ENCODE measurements at regions not wholly inside any gene's neighbourhood (a gene's known extent, or its start where the extent isn't known, plus 50 kb on each side); places are given as distances from the start of the nearest gene placed in this dataset.

GRCh38 chr4:160233141-160233540 is 1130.3 kb downstream of the RAPGEF2 start:
- DNase-seq (no peak), ATAC-seq (no peak)
- Histone ChIP-seq H3K4me1 (no peaks in the 10 kb centered on the region), H3K27me3 (no peaks in the 10 kb centered on the region), H3K9me3 (no peaks in the 10 kb centered on the region), H3K4me3 (no peak overlapping the region), H3K36me3 (no peaks in the 10 kb centered on the region), H3K27ac (no peak overlapping the region)
- TF ChIP-seq, protein P1, sequence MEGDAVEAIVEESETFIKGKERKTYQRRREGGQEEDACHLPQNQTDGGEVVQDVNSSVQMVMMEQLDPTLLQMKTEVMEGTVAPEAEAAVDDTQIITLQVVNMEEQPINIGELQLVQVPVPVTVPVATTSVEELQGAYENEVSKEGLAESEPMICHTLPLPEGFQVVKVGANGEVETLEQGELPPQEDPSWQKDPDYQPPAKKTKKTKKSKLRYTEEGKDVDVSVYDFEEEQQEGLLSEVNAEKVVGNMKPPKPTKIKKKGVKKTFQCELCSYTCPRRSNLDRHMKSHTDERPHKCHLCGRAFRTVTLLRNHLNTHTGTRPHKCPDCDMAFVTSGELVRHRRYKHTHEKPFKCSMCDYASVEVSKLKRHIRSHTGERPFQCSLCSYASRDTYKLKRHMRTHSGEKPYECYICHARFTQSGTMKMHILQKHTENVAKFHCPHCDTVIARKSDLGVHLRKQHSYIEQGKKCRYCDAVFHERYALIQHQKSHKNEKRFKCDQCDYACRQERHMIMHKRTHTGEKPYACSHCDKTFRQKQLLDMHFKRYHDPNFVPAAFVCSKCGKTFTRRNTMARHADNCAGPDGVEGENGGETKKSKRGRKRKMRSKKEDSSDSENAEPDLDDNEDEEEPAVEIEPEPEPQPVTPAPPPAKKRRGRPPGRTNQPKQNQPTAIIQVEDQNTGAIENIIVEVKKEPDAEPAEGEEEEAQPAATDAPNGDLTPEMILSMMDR (IDR thresholded peaks at IDR 0.05), result no peak
- 61 to 68% methylated on average over 3 of the region's 3 CpGs for WGBS, 2 donors
- intact Hi-C loops (cut with DNase I), result no loop called here

DNA sequence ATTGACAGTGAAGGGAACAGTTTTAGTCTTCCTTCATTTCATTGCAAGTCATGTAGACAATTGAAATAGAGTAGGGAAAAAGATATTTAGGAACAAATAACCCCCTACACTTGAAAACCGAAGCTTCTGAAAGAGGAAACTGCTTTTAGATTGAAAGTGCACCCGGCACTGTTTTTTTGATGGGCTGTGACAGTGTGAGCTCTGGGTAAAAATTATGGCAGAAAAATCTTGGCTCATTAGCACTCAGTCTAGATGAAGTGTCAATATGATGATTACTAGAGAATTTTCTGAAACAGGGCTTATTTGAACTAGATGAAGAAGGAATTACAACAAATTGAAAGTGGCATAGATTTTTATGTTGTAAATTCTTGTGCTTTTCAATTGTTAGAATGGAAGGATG is 1132.4 kb downstream of the RAPGEF2 start:
- Histone ChIP-seq H3K36me3 (no peaks in the 10 kb centered on the region), H3K9me3 (peaks cover 0 to 15% (median 0%) of the 10 kb centered on the region in 11 donors), H3K4me3 (no peak overlapping the region), H3K27me3 (no peaks in the 10 kb centered on the region), H3K4me1 (no peaks in the 10 kb centered on the region), H3K27ac (no peak overlapping the region)
- intact Hi-C loops (cut with DNase I), result no loop called here
- DNase-seq, result no peak
- WGBS, 2 donors, result 67 to 71% methylated on average over 2 of the region's 2 CpGs
- no peak for ATAC-seq
- TF ChIP-seq, protein P1 (IDR thresholded peaks at IDR 0.05), result no peak

GRCh38 chr4:160235771-160236170 is 1132.9 kb downstream of the RAPGEF2 start:
- no peak overlapping the region for H3K27ac ChIP-seq
- intact Hi-C loops (cut with DNase I), result no loop called here
- no peaks in the 10 kb centered on the region for H3K27me3 ChIP-seq
- no peak overlapping the region for H3K4me3 ChIP-seq
- no peaks in the 10 kb centered on the region for H3K36me3 ChIP-seq
- ATAC-seq (no peak), DNase-seq (no peak)
- H3K9me3 ChIP-seq, result peaks cover 0 to 18% (median 4%) of the 10 kb centered on the region in 11 donors
- no peaks in the 10 kb centered on the region for H3K4me1 ChIP-seq
- TF ChIP-seq, protein P1 (IDR thresholded peaks at IDR 0.05), result no peak

- ATAC-seq, result no peak
- 75 to 85% methylated on average over 1 of the region's 1 CpG for WGBS, 2 donors
Observed at GRCh38 chr4:160238790-160239189, 1135.9 kb downstream of the RAPGEF2 start.

More at GRCh38 chr4:160238790-160239189, 1135.9 kb downstream of the RAPGEF2 start:
- Histone ChIP-seq H3K4me3 (no peak overlapping the region), H3K36me3 (no peaks in the 10 kb centered on the region), H3K27ac (no peak overlapping the region), H3K9me3 (peaks cover 0 to 33% (median 5%) of the 10 kb centered on the region in 11 donors), H3K27me3 (no peaks in the 10 kb centered on the region), H3K4me1 (no peaks in the 10 kb centered on the region)
- intact Hi-C loops (cut with DNase I), result no loop called here
- TF ChIP-seq, protein P1 (IDR thresholded peaks at IDR 0.05), result no peak
- DNase-seq, result no peak
